IMR-90 (cell line): ENCODE measurements at regions not wholly inside any gene's neighbourhood (a gene's known extent, or its start where the extent isn't known, plus 50 kb on each side); places are given as distances from the start of the nearest gene placed in this dataset.
A peak's percentile ranks its signal among the peaks of the same experiment; 100 is the strongest.

Experiments
- ATAC-seq: fragments of 200-7000 bp; cut with Tn5 transposase; 2 replicates; pipeline ENCODE4 v1.9.1; 2020; ENCODE audit warnings: low read depth, mild to moderate bottlenecking, moderate library complexity
- BruUV-seq: library from RNA; stranded (reverse); fragments of 400-500 nt; replicated peaks from 2 replicates; lab custom pipeline; 2021; lab: Mats Ljungman, UMichigan
- CTCF ChIA-PET: fragments of 300-600 bp; formaldehyde crosslinking; extraction: SDS; loops from one replicate; lab custom pipeline; 2021; ENCODE audit warnings: antibody characterized with exemption; lab: Yijun Ruan, JAX
- POLR2A ChIA-PET: fragments of 300-600 bp; sonication (Branson Sonifier 250); formaldehyde crosslinking; loops from one replicate; lab custom pipeline; 2022; ENCODE audit warnings: antibody characterized with exemption; ENCODE audit not compliant: unreplicated experiment; lab: Charles Lee
- DNase-seq: peaks from one replicate; pipeline ENCODE4 v3.0.0; 2013
- H2AFZ ChIP-seq: replicated peaks from 2 replicates; pipeline ENCODE3; 2013; ENCODE audit warnings: low read length, mild to moderate bottlenecking; ENCODE audit not compliant: poor library complexity
- H2AK5ac ChIP-seq: 2 replicates; pipeline ENCODE4 v1.6.1; 2013; ENCODE audit warnings: low read depth, low read length, inconsistent platforms
- H2AK9ac ChIP-seq: replicated peaks from 2 replicates; pipeline ENCODE3; 2013; ENCODE audit warnings: mild to moderate bottlenecking, low read depth, low read length, moderate library complexity; ENCODE audit not compliant: poor library complexity
- H2BK120ac ChIP-seq: 2 replicates; pipeline ENCODE4 v1.6.1; 2013; ENCODE audit warnings: low read depth, low read length, inconsistent platforms
- H2BK15ac ChIP-seq: 3 replicates; pipeline ENCODE4 v1.6.1; 2013; ENCODE audit warnings: low read depth, low read length, inconsistent platforms
- H2BK20ac ChIP-seq: 2 replicates; pipeline ENCODE4 v1.6.1; 2013; ENCODE audit warnings: low read depth, mild to moderate bottlenecking, inconsistent platforms, low read length, moderate library complexity
- H2BK5ac ChIP-seq: 2 replicates; pipeline ENCODE4 v1.6.1; 2013; ENCODE audit warnings: mild to moderate bottlenecking, low read depth, low read length, inconsistent platforms; ENCODE audit not compliant: poor library complexity, severe bottlenecking
- H3K14ac ChIP-seq: replicated peaks from 2 replicates; pipeline ENCODE4 v1.6.1; 2013; ENCODE audit warnings: low read depth, low read length, inconsistent platforms
- H3K18ac ChIP-seq: 2 replicates; pipeline ENCODE4 v1.6.1; 2013; ENCODE audit warnings: low read depth, low read length, control low read depth
- H3K23ac ChIP-seq: 2 replicates; pipeline ENCODE4 v1.6.1; 2013; ENCODE audit warnings: low read depth, low read length, inconsistent platforms
- H3K27ac ChIP-seq: 2 replicates; pipeline ENCODE4 v1.5.1; 2013; ENCODE audit warnings: mild to moderate bottlenecking, control low read depth, low read length; ENCODE audit not compliant: insufficient read depth
- H3K27me3 ChIP-seq: 2 replicates; pipeline ENCODE4 v1.6.1; 2013; ENCODE audit warnings: low read length; ENCODE audit not compliant: control insufficient read depth, insufficient read depth
- H3K36me3 ChIP-seq: 2 replicates; pipeline ENCODE4 v1.6.1; 2013; ENCODE audit warnings: low read length, mixed read lengths; ENCODE audit not compliant: control insufficient read depth, insufficient read depth
- H3K4ac ChIP-seq: 2 replicates; pipeline ENCODE4 v1.6.1; 2013; ENCODE audit warnings: low read depth, low read length, inconsistent platforms
- H3K4me1 ChIP-seq: 2 replicates; pipeline ENCODE4 v1.6.1; 2013; ENCODE audit warnings: low read length, mixed read lengths; ENCODE audit not compliant: control insufficient read depth, insufficient read depth
- H3K4me2 ChIP-seq: 2 replicates; pipeline ENCODE4 v1.6.1; 2013; ENCODE audit warnings: low read depth, mild to moderate bottlenecking, control low read depth, low read length, moderate library complexity
- H3K4me3 ChIP-seq: 2 replicates; pipeline ENCODE4 v1.5.1; 2013; ENCODE audit warnings: low read depth, mild to moderate bottlenecking, control low read depth, low read length, moderate library complexity; ENCODE audit not compliant: insufficient read depth
- H3K56ac ChIP-seq: 2 replicates; pipeline ENCODE4 v1.6.1; 2013; ENCODE audit warnings: low read length, inconsistent platforms; ENCODE audit not compliant: insufficient read depth; ENCODE audit errors: extremely low read depth
- H3K79me1 ChIP-seq, 2 experiments: 2 replicates each; pipeline ENCODE4 v1.6.1; 2013; ENCODE audit warnings: low read length in 2 of 2, inconsistent platforms in 1 of 2, low read depth in 1 of 2
- H3K9ac ChIP-seq: 2 replicates; pipeline ENCODE4 v1.6.1; 2013; ENCODE audit warnings: low read depth, low read length, control low read depth
- H3K9me1 ChIP-seq: 2 replicates; pipeline ENCODE4 v1.6.1; 2013; ENCODE audit warnings: low read length, inconsistent platforms; ENCODE audit not compliant: insufficient read depth
- H3K9me3 ChIP-seq: 2 replicates; pipeline ENCODE4 v1.6.1; 2013; ENCODE audit warnings: low read length; ENCODE audit not compliant: control insufficient read depth, insufficient read depth
- H4K20me1 ChIP-seq: 2 replicates; pipeline ENCODE4 v1.6.1; 2013; ENCODE audit warnings: low read length, inconsistent platforms; ENCODE audit not compliant: insufficient read depth
- H4K5ac ChIP-seq: 2 replicates; pipeline ENCODE4 v1.6.1; 2013; ENCODE audit warnings: mild to moderate bottlenecking, low read depth, low read length, control low read depth
- H4K8ac ChIP-seq, 2 experiments: 2 replicates each; pipeline ENCODE4 v1.6.1; 2013; ENCODE audit warnings: low read depth in 2 of 2, low read length in 2 of 2, control low read depth in 1 of 2, inconsistent platforms in 1 of 2
- H4K91ac ChIP-seq: 2 replicates; pipeline ENCODE4 v1.6.1; 2013; ENCODE audit warnings: low read depth, low read length, inconsistent platforms; ENCODE audit not compliant: insufficient read depth
- CEBPB ChIP-seq: IDR thresholded peaks from 2 replicates; pipeline ENCODE4 v1.6.1; 2012; ENCODE audit warnings: low read depth, low read length, improper control_type of control experiment
- MAFK ChIP-seq: IDR thresholded peaks from 2 replicates; pipeline ENCODE4 v1.6.1; 2012; ENCODE audit warnings: low read depth, low read length, improper control_type of control experiment
- RAD21 ChIP-seq: IDR thresholded peaks from 2 replicates; pipeline ENCODE4 v1.6.1; 2012; ENCODE audit warnings: low read length, improper control_type of control experiment
- WGBS, 2 experiments: methylation state at CpG; one replicate each; pipeline versions ENCODE4 v1.1.5 to v1.1.7; 2013; ENCODE audit warnings: missing lambda C conversion rate in 2 of 2; ENCODE audit not compliant: insufficient read length in 1 of 2; ENCODE audit errors: extremely low coverage in 2 of 2; 5-methylcytosine and 5-hydroxymethylcytosine counted together
- dilution Hi-C: fragments of 300-500 bp; cut with HindIII; formaldehyde crosslinking; loops from one replicate; pipeline ENCODE4 v1.14.3; 2018; ENCODE audit warnings: low sequenced_read_pairs; ENCODE audit not compliant: unreplicated experiment
- in situ Hi-C: fragments of 300-500 bp; cut with MboI; formaldehyde crosslinking; loops from 3 replicates; pipeline ENCODE4 v1.14.3; 2019; ENCODE audit warnings: low sequenced_read_pairs, inconsistent platforms, mixed read lengths
- intact Hi-C: fragments of 100-400 bp; cut with micrococcal nuclease; formaldehyde crosslinking; loops from 2 replicates; pipeline ENCODE4 v1.10.0; 2022

GRCh38 chr2:224142397-224143312 is 103.6 kb upstream of the SERPINE2 start (continued):
- TF ChIP-seq RAD21, result no peak

GRCh38 chr2:224141304-224141703 is 102.2 kb upstream of the SERPINE2 start:
- intact Hi-C loops (loop anchor here (5.0 kb wide), 1 partner anchor 136 kb away; no protein-coding TSS in a partner anchor), dilution Hi-C loops (no loop called here), in situ Hi-C loops (no loop called here)
- H2BK5ac ChIP-seq, result no peak overlapping the region
- H3K56ac ChIP-seq, result no peak overlapping the region
- H4K91ac ChIP-seq, result no peak overlapping the region; the same call in 1 of the 2 replicates
- H3K14ac ChIP-seq, result no peak overlapping the region
- peaks cover 10% of the 10 kb centered on the region for H3K4me1 ChIP-seq
- peak overlapping the region; percentile 47; the same call in 1 of the 2 replicates for H4K5ac ChIP-seq
- H2AK5ac ChIP-seq, result peak overlapping the region; percentile 53
- no CpG with 5 or more reads among the region's 4 CpGs for WGBS, 2 experiments
- no TSS peak for BruUV-seq
- H3K9me3 ChIP-seq, result no peaks in the 10 kb centered on the region
- peak overlapping the region in 1 of 2 experiments; percentile 70; a peak in 1 of 4 replicates for H4K8ac ChIP-seq
- H3K27ac ChIP-seq, result no peak overlapping the region
- no peaks in the 10 kb centered on the region for H3K36me3 ChIP-seq
- H3K18ac ChIP-seq, result no peak overlapping the region
- H3K4ac ChIP-seq, result no peak overlapping the region
- no peak overlapping the region for H3K9ac ChIP-seq
- peak; percentile 94 for TF ChIP-seq MAFK
- TF ChIP-seq CEBPB, result no peak
- no peak overlapping the region for H3K23ac ChIP-seq
- peak overlapping the region; percentile 61 for H2BK120ac ChIP-seq
- no peak overlapping the region for H3K4me3 ChIP-seq
- H2BK20ac ChIP-seq, result 0 out of 2 replicates have a peak overlapping the region, but pooled peaks have one; percentile 55
- no peak overlapping the region for H2AFZ ChIP-seq
- H3K27me3 ChIP-seq, result no peaks in the 10 kb centered on the region
- no peaks in the 10 kb centered on the region for H3K79me1 ChIP-seq
- DNase-seq, result no peak
- no peak overlapping the region for H3K4me2 ChIP-seq
- POLR2A ChIA-PET, result no interaction called here
- peaks cover 7% of the 10 kb centered on the region for H3K9me1 ChIP-seq
- no peak for ATAC-seq
- H2AK9ac ChIP-seq, result no peak overlapping the region
- CTCF ChIA-PET, result no interaction called here
- H4K20me1 ChIP-seq, result no peaks in the 10 kb centered on the region
- no peak overlapping the region for H2BK15ac ChIP-seq
